GM12865 (cell line): ENCODE measurements at regions not wholly inside any gene's neighbourhood (a gene's known extent, or its start where the extent isn't known, plus 50 kb on each side); places are given as distances from the start of the nearest gene placed in this dataset.

Experiments used
- DNase-seq: peaks from one replicate; pipeline ENCODE4 v3.0.0; 2010; ENCODE audit warnings: low read depth
- H3K4me3 ChIP-seq: 2 replicates; pipeline ENCODE4 v1.5.1; 2011; ENCODE audit warnings: mild to moderate bottlenecking, low read depth, low read length, control low read depth
- CTCF ChIP-seq: IDR thresholded peaks from 2 replicates; pipeline ENCODE4 v1.5.1; 2011; ENCODE audit warnings: low read length, control low read depth, low read depth, inconsistent platforms; ENCODE audit not compliant: insufficient read depth; ENCODE audit errors: missing control alignments

GRCh38 chr1:243977094-243977493 is 74.0 kb upstream of the ZBTB18 start:
- TF ChIP-seq CTCF: no peak
- H3K4me3 ChIP-seq: no peak overlapping the region
- peak; percentile 29 for DNase-seq

GRCh38 chr1:243974451-243975292 is 76.4 kb upstream of the ZBTB18 start:
- no peak overlapping the region for H3K4me3 ChIP-seq
- no peak for TF ChIP-seq CTCF
- peak; percentile 17 for DNase-seq

GRCh38 chr1:243973169-243973568 is 77.9 kb upstream of the ZBTB18 start:
- DNase-seq: no peak
- no peak for TF ChIP-seq CTCF
- H3K4me3 ChIP-seq: no peak overlapping the region

GRCh38 chr1:243970077-243970476 is 81.0 kb upstream of the ZBTB18 start:
- DNase-seq: no peak
- no peak for TF ChIP-seq CTCF
- H3K4me3 ChIP-seq: no peak overlapping the region

- no peak for TF ChIP-seq CTCF
- no peak overlapping the region for H3K4me3 ChIP-seq
- no peak for DNase-seq
Measured at GRCh38 chr1:243968413-243968812, 82.7 kb upstream of the ZBTB18 start.

GRCh38 chr1:243964915-243965314 is 86.2 kb upstream of the ZBTB18 start:
- TF ChIP-seq CTCF: no peak
- H3K4me3 ChIP-seq: no peak overlapping the region
- DNase-seq: no peak

GRCh38 chr1:243963571-243963970 is 87.5 kb upstream of the ZBTB18 start:
- no peak for TF ChIP-seq CTCF
- no peak overlapping the region for H3K4me3 ChIP-seq
- DNase-seq: no peak
